ENCODE measurements at regions not wholly inside any gene's neighbourhood (a gene's known extent, or its start where the extent isn't known, plus 50 kb on each side); places are given as distances from the start of the nearest gene placed in this dataset.

DNA sequence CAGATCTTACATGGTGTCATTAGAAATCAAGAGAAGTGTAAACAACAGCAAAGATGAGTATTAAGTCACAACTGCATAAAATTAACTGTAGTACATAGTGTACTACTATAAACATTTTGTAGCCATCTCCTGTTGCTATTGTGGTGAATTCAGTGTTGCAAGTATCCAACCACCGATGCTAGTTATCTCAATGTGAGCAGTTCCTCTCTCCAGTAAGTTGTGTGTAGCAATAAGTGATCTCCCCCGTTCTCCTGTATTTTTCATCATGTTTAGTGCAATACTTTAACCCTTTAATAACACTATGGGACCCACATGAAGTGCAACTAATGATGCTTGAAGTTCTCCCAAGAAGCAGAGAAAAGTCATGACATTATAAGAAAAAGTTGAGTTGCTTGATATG is 264.7 kb upstream of the KCNH8 start:
- H3K4me1 ChIP-seq (ENCODE audit: control insufficient read depth in 1 of 2, insufficient read depth in 2 of 2, low read length in 2 of 2) = no peaks in the 10 kb centered on the region
- no peaks in the 10 kb centered on the region for H3K36me3 ChIP-seq (replicated peaks in 1 of 2; ENCODE audit: control insufficient read depth in 1 of 2, insufficient read depth in 2 of 2, low read length in 2 of 2)
- H4K20me1 ChIP-seq (ENCODE audit: insufficient read depth, low read length) = no peaks in the 10 kb centered on the region
- no CpG with 5 or more reads among the region's 2 CpGs for WGBS (ENCODE audit: insufficient coverage)
- H2AFZ ChIP-seq (ENCODE audit: insufficient read depth, low read depth, low read length, poor library complexity, severe bottlenecking) = no peak overlapping the region
- no peaks in the 10 kb centered on the region for H3K27me3 ChIP-seq (ENCODE audit: control insufficient read depth in 2 of 2, insufficient read depth in 2 of 2, low read length in 2 of 2)
- TF ChIP-seq, protein P1, sequence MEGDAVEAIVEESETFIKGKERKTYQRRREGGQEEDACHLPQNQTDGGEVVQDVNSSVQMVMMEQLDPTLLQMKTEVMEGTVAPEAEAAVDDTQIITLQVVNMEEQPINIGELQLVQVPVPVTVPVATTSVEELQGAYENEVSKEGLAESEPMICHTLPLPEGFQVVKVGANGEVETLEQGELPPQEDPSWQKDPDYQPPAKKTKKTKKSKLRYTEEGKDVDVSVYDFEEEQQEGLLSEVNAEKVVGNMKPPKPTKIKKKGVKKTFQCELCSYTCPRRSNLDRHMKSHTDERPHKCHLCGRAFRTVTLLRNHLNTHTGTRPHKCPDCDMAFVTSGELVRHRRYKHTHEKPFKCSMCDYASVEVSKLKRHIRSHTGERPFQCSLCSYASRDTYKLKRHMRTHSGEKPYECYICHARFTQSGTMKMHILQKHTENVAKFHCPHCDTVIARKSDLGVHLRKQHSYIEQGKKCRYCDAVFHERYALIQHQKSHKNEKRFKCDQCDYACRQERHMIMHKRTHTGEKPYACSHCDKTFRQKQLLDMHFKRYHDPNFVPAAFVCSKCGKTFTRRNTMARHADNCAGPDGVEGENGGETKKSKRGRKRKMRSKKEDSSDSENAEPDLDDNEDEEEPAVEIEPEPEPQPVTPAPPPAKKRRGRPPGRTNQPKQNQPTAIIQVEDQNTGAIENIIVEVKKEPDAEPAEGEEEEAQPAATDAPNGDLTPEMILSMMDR (IDR thresholded peaks at IDR 0.05) = no peak
- no peak overlapping the region for H3K4me3 ChIP-seq (replicated peaks in 1 of 3; ENCODE audit: low read depth in 2 of 3, low read length in 3 of 3)
- no peak overlapping the region for H3K27ac ChIP-seq (ENCODE audit: low read depth in 1 of 2, low read length in 2 of 2)
- H3K4me2 ChIP-seq (replicated peaks; ENCODE audit: extremely low read depth, low read length, poor library complexity, severe bottlenecking) = no peak overlapping the region
- no peak overlapping the region for H3K27ac Mint-ChIP-seq
- no peak overlapping the region for H3K4me3 Mint-ChIP-seq
- peaks cover 5% of the 10 kb centered on the region for H3K4me1 Mint-ChIP-seq
- H3K36me3 Mint-ChIP-seq = no peaks in the 10 kb centered on the region
- H3K79me2 ChIP-seq (ENCODE audit: insufficient read depth, low read length) = no peaks in the 10 kb centered on the region
- intact Hi-C loops (cut with micrococcal nuclease) = no loop called here
- peaks cover 0 to 1% (median 0%) of the 10 kb centered on the region in 3 donors for H3K27me3 Mint-ChIP-seq (ENCODE audit: low read depth in 3 of 3)
- no peak overlapping the region for H3K9ac ChIP-seq (ENCODE audit: insufficient read depth, low read length, poor library complexity, severe bottlenecking)
- H3K9me3 Mint-ChIP-seq = no peaks in the 10 kb centered on the region
- H3K9me3 ChIP-seq (replicated peaks in 1 of 2; ENCODE audit: control insufficient read depth in 1 of 2, insufficient read depth in 1 of 2, low read length in 2 of 2) = no peaks in the 10 kb centered on the region
- DNase-seq = no peak

DNA sequence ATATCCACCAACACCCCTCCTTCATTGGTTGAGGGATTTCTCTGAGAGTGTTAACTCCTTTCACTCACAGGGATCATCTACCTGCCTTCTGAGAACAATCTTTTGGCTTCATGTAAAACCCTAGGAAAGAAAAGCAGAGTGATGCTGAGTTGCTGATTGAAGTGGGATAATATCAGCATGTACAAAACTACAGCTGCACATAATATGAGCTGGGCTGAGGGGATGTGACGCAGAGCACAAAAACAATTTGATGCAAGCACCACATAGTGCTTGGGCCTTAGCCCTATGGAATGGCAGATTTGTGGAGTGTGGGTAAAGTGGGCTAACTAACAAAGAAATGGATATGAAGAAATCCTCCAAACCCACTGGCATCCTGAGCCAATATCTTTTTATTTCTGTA is 267.6 kb upstream of the KCNH8 start:
- Histone ChIP-seq H3K79me2 (ENCODE audit: insufficient read depth, low read length) (no peaks in the 10 kb centered on the region), H4K20me1 (ENCODE audit: insufficient read depth, low read length) (no peaks in the 10 kb centered on the region), H3K9ac (ENCODE audit: insufficient read depth, low read length, poor library complexity, severe bottlenecking) (no peak overlapping the region), H3K27ac (ENCODE audit: low read depth in 1 of 2, low read length in 2 of 2) (no peak overlapping the region), H3K4me1 (ENCODE audit: control insufficient read depth in 1 of 2, insufficient read depth in 2 of 2, low read length in 2 of 2) (no peaks in the 10 kb centered on the region), H3K36me3 (replicated peaks in 1 of 2; ENCODE audit: control insufficient read depth in 1 of 2, insufficient read depth in 2 of 2, low read length in 2 of 2) (no peaks in the 10 kb centered on the region), H3K4me3 (replicated peaks in 1 of 3; ENCODE audit: low read depth in 2 of 3, low read length in 3 of 3) (no peak overlapping the region), H3K4me2 (replicated peaks; ENCODE audit: extremely low read depth, low read length, poor library complexity, severe bottlenecking) (no peak overlapping the region), H3K9me3 (replicated peaks in 1 of 2; ENCODE audit: control insufficient read depth in 1 of 2, insufficient read depth in 1 of 2, low read length in 2 of 2) (no peaks in the 10 kb centered on the region), H2AFZ (ENCODE audit: insufficient read depth, low read depth, low read length, poor library complexity, severe bottlenecking) (no peak overlapping the region), H3K27me3 (ENCODE audit: control insufficient read depth in 2 of 2, insufficient read depth in 2 of 2, low read length in 2 of 2) (no peaks in the 10 kb centered on the region)
- WGBS (ENCODE audit: insufficient coverage) = 100% methylated on average over 1 of the region's 1 CpG
- Mint-ChIP-seq H3K27me3 (ENCODE audit: low read depth in 3 of 3) (no peaks in the 10 kb centered on the region), H3K27ac (no peak overlapping the region), H3K36me3 (no peaks in the 10 kb centered on the region), H3K4me1 (peaks cover 5% of the 10 kb centered on the region), H3K9me3 (no peaks in the 10 kb centered on the region), H3K4me3 (no peak overlapping the region)
- DNase-seq = no peak
- TF ChIP-seq, protein P1 (IDR thresholded peaks at IDR 0.05) = no peak
- intact Hi-C loops (cut with micrococcal nuclease) = no loop called here
